Left lung (tissue), 4 donors: ENCODE measurements at regions not wholly inside any gene's neighbourhood (a gene's known extent, or its start where the extent isn't known, plus 50 kb on each side); places are given as distances from the start of the nearest gene placed in this dataset.
A peak's percentile ranks its signal among the peaks of the same experiment; 100 is the strongest.

Experiments used
- ATAC-seq: fragments of 200-7000 bp; cut with Tn5 transposase; one replicate; pipeline ENCODE4 v1.9.1; 2020; ENCODE audit warnings: moderate library complexity
- DNase-seq, 4 donors: peaks; one replicate each; pipeline ENCODE4 v3.0.0-alpha.2; 2013 to 2020
- H3K27ac ChIP-seq, 2 donors: fragments of 200-600 bp; sonication (generic) in 1 of 2; one replicate each; pipeline versions ENCODE4 v1.5.0 to v1.8.0; 2020 to 2021
- H3K27me3 ChIP-seq, 2 donors: fragments of 200-600 bp; sonication (generic) in 1 of 2; one replicate each; pipeline versions ENCODE4 v1.5.0 to v1.8.0; 2020 to 2021
- H3K36me3 ChIP-seq, 2 donors: fragments of 200-600 bp; sonication (generic) in 1 of 2; one replicate each; pipeline versions ENCODE4 v1.5.0 to v1.8.0; 2020 to 2021
- H3K4me1 ChIP-seq, 2 donors: fragments of 200-600 bp; one replicate each; pipeline ENCODE4 v1.8.0; 2021
- H3K4me3 ChIP-seq, 2 donors: fragments of 200-600 bp; sonication (generic) in 1 of 2; one replicate each; pipeline versions ENCODE4 v1.5.0 to v1.8.0; 2020 to 2021; ENCODE audit warnings: mild to moderate bottlenecking in 1 of 2
- H3K9me3 ChIP-seq, 2 donors: fragments of 200-600 bp; sonication (generic) in 1 of 2; one replicate each; pipeline versions ENCODE4 v1.5.0 to v1.8.0; 2020 to 2021
- CTCF ChIP-seq, 2 donors: fragments of 200-600 bp; sonication (generic) in 1 of 2; IDR thresholded peaks; one replicate each; pipeline versions ENCODE4 v1.5.0 to v1.8.0; 2021; ENCODE audit warnings: antibody characterized with exemption in 2 of 2
- intact Hi-C, 2 donors: fragments of 100-400 bp; cut with DNase I; formaldehyde crosslinking; loops; one replicate each; pipeline versions ENCODE4 v1.11.2 to v1.14.2; 2022
- donor health status: DM: no; HTN: yes; CAD: no.
- donor health status: DM: no; HTN: no; CAD: no.

DNA sequence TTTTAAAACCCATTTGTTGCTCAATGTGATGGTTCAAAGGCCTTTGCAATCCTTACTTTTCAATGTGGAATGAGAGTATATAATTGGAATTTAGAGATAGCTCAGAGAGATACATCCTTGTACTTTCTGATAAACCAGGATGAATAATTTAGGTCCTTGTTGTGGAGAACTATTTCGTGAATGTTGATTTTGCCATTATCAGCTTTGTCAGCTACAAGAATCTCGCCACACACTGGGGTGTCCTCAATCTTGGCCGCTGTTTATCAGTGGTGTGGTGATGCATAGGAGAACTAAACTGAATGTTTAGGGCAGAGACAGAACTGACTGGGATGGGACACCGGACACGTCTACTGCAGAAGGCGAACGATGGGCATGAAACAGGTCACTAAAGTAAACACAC lies 111.2 kb upstream of the SLC35B3 start:
- Histone ChIP-seq H3K9me3 (no peaks in the 10 kb centered on the region), H3K4me1 (no peaks in the 10 kb centered on the region), H3K27ac (no peak overlapping the region), H3K4me3 (no peak overlapping the region), H3K27me3 (no peaks in the 10 kb centered on the region), H3K36me3 (no peaks in the 10 kb centered on the region)
- intact Hi-C loops: no loop called here
- DNase-seq (no peak), ATAC-seq (no peak)
- no peak for TF ChIP-seq CTCF (IDR thresholded peaks at IDR 0.05)

GRCh38 chr6:8545336-8545735 lies 110.0 kb upstream of the SLC35B3 start:
- Histone ChIP-seq H3K27me3 (no peaks in the 10 kb centered on the region), H3K9me3 (peaks cover 0 to 3% of the 10 kb centered on the region in 2 donors), H3K27ac (no peak overlapping the region), H3K4me3 (no peak overlapping the region), H3K4me1 (no peaks in the 10 kb centered on the region), H3K36me3 (no peaks in the 10 kb centered on the region)
- intact Hi-C loops: no loop called here
- no peak for TF ChIP-seq CTCF (IDR thresholded peaks at IDR 0.05)
- DNase-seq (no peak), ATAC-seq (no peak)

DNA sequence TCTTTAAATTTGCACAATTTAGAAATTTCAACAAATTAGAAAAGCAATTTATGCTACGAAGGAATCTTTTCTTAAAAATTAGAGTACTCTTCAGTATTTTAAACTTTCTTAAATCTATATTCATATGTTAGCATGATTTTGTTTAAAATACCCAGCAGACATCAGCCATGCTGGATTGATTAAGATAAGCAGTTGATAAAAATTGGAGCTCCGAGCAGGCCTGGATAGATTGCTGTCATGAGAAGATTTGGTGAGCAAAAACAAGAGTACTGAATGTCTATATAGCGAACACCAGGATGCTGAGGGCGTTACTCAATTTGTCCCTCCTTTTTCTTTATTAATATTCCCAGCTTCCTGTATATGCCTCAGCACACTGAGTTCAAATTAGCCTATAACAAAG lies 108.4 kb upstream of the SLC35B3 start:
- H3K36me3 ChIP-seq: no peaks in the 10 kb centered on the region
- intact Hi-C loops: no loop called here

DNA sequence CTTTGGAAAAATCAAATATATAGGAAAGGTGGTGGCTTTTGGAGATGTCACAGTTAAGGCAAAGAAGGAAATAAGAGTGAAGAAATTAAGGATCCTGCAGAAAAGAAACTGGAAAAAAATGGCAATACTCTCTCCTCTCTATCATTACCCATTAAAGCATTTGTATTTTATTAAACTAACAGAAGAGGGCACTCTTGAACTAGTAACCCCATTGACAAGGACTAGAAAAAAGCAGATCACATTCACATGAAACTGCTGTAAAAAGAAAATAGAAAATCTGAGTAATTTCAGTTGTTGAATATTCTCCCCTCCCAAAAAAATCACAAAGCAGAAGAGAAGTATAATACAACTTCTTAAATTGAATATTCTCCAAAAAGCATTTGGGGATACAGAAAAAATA lies 104.1 kb upstream of the SLC35B3 start:
- TF ChIP-seq CTCF (IDR thresholded peaks at IDR 0.05): no peak
- no peaks in the 10 kb centered on the region for H3K27me3 ChIP-seq
- intact Hi-C loops: no loop called here
- H3K4me1 ChIP-seq: no peaks in the 10 kb centered on the region
- no peak for DNase-seq
- H3K9me3 ChIP-seq: peaks cover 0 to 8% of the 10 kb centered on the region in 2 donors
- H3K36me3 ChIP-seq: no peaks in the 10 kb centered on the region
- H3K27ac ChIP-seq: no peak overlapping the region
- ATAC-seq: peak; percentile 60
- no peak overlapping the region for H3K4me3 ChIP-seq

More for the DNA sequence above, 108.4 kb upstream of the SLC35B3 start:
- no peak for TF ChIP-seq CTCF (IDR thresholded peaks at IDR 0.05)
- H3K4me3 ChIP-seq: no peak overlapping the region
- no peak for ATAC-seq
- H3K9me3 ChIP-seq: peaks cover 0 to 8% of the 10 kb centered on the region in 2 donors
- H3K4me1 ChIP-seq: no peaks in the 10 kb centered on the region
- H3K27ac ChIP-seq: no peak overlapping the region
- no peaks in the 10 kb centered on the region for H3K27me3 ChIP-seq
- DNase-seq: no peak

DNA sequence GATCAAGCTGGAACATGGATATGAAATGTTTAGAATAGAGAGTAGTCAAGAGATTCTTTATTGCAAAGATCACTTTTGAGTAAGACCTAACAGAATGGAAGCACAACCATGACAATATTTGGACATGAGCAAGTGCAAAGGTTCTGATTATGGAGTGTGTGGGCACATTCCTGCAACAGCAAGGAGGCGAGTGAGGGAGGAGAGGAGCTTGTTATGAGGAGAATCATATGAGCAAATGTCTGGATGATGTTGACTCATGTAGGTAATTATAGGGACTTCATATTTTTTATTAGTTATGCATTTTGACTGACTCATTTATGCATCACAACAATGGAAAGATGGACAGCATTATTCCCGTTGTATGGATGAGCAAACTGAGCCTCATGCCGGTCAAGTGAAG lies 100.8 kb upstream of the SLC35B3 start:
- Histone ChIP-seq H3K4me1 (no peaks in the 10 kb centered on the region), H3K4me3 (no peak overlapping the region), H3K27ac (no peak overlapping the region), H3K27me3 (no peaks in the 10 kb centered on the region), H3K36me3 (no peaks in the 10 kb centered on the region), H3K9me3 (peaks cover 0 to 8% of the 10 kb centered on the region in 2 donors)
- intact Hi-C loops: no loop called here
- ATAC-seq: no peak
- TF ChIP-seq CTCF (IDR thresholded peaks at IDR 0.05): no peak
- DNase-seq: no peak
